ENCODE measurements at regions not wholly inside any gene's neighbourhood (a gene's known extent, or its start where the extent isn't known, plus 50 kb on each side); places are given as distances from the start of the nearest gene placed in this dataset.

GRCh38 chr15:45785897-45786296, 151.1 kb downstream of the SQOR start:
- Histone ChIP-seq H2AK5ac (ENCODE audit: low read length, severe bottlenecking) (no peak overlapping the region), H3K27ac (ENCODE audit: low read length, poor library complexity, severe bottlenecking) (no peak overlapping the region), H3K9me3 (ENCODE audit: control insufficient read depth, low read length) (no peaks in the 10 kb centered on the region), H4K8ac (ENCODE audit: low read length) (no peak overlapping the region), H2BK12ac (ENCODE audit: low read length in 2 of 2) (no peak overlapping the region), H2AFZ (ENCODE audit: low read depth, low read length) (no peak overlapping the region), H3K23ac (ENCODE audit: low read length in 2 of 2) (no peak overlapping the region), H3K79me1 (replicated peaks; ENCODE audit: low read length, poor library complexity, severe bottlenecking) (no peaks in the 10 kb centered on the region), H4K91ac (ENCODE audit: low read length) (no peak overlapping the region), H3K36me3 (ENCODE audit: control insufficient read depth in 1 of 2, insufficient read depth in 2 of 2, low read depth in 1 of 2, low read length in 2 of 2) (no peaks in the 10 kb centered on the region), H3K4me2 (ENCODE audit: low read length, poor library complexity, severe bottlenecking) (no peak overlapping the region), H2BK5ac (ENCODE audit: low read depth, low read length, poor library complexity, severe bottlenecking) (no peak overlapping the region), H3K4me1 (ENCODE audit: control insufficient read depth, insufficient read depth, low read depth, low read length) (no peaks in the 10 kb centered on the region), H2BK15ac (ENCODE audit: low read depth, poor library complexity, severe bottlenecking) (no peak overlapping the region), H2BK120ac (ENCODE audit: low read depth, low read length) (no peak overlapping the region), H3K4ac (ENCODE audit: low read depth in 1 of 2, low read length in 2 of 2) (no peak overlapping the region), H3K18ac (ENCODE audit: low read depth in 1 of 2, low read length in 2 of 2) (no peak overlapping the region), H3K27me3 (ENCODE audit: control insufficient read depth in 1 of 2, insufficient read depth in 1 of 2, low read length in 2 of 2) (no peaks in the 10 kb centered on the region), H3K14ac (ENCODE audit: low read length in 2 of 2) (no peak overlapping the region), H3K4me3 (ENCODE audit: insufficient read depth in 1 of 2, low read depth in 1 of 2, low read length in 2 of 2) (no peak overlapping the region), H3K9ac (ENCODE audit: low read length) (no peak overlapping the region)
- 100% methylated on average over 2 of the region's 2 CpGs for WGBS
- DNase-seq: no peak

DNA sequence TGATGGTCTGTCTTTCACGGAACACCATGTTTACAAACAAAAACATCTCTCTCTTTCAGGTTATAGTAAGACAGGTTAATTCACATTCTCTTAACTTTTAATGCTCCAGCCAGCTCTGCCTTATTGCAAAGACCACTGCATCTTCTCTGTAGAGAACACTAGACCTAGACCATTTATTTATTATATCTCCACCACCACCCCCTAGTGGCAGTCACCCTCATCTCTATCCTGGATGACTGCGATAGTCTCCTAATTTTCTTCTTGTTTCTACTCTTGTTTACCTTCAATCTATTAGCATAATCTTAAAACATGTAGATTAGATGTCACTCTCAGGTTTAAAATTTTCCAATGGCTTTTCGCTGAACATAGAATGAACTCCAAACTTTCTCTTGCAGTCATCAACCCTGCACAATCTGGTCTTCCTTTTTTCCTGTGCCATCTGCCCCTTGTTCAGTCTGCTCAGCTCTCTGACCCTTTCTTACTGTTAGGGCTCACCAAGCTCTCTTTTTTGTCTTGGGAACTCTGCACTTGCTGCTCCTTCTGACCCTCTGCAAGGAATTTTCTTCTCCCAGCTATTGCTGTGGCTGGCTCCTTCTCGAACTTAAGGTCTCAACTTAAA, 155.6 kb downstream of the SQOR start:
- 59% methylated on average over 4 of the region's 4 CpGs for WGBS
- H3K27ac ChIP-seq (ENCODE audit: low read length, poor library complexity, severe bottlenecking): no peak overlapping the region
- no peak overlapping the region for H3K9ac ChIP-seq (ENCODE audit: low read length)

GRCh38 chr15:45794304-45794703, 159.5 kb downstream of the SQOR start:
- no peak overlapping the region for H3K23ac ChIP-seq (ENCODE audit: low read length in 2 of 2)
- no peak overlapping the region for H2BK15ac ChIP-seq (ENCODE audit: low read depth, poor library complexity, severe bottlenecking)
- H3K18ac ChIP-seq (ENCODE audit: low read depth in 1 of 2, low read length in 2 of 2): no peak overlapping the region
- H2BK120ac ChIP-seq (ENCODE audit: low read depth, low read length): no peak overlapping the region
- H3K27me3 ChIP-seq (ENCODE audit: control insufficient read depth in 1 of 2, insufficient read depth in 1 of 2, low read length in 2 of 2): peaks cover 21 to 34% of the 10 kb centered on the region in 2 experiments
- H4K8ac ChIP-seq (ENCODE audit: low read length): no peak overlapping the region
- no peak overlapping the region for H3K9ac ChIP-seq (ENCODE audit: low read length)
- no peak overlapping the region for H2AK5ac ChIP-seq (ENCODE audit: low read length, severe bottlenecking)
- H3K9me3 ChIP-seq (ENCODE audit: control insufficient read depth, low read length): no peaks in the 10 kb centered on the region
- no peak overlapping the region for H3K4me2 ChIP-seq (ENCODE audit: low read length, poor library complexity, severe bottlenecking)
- no peak overlapping the region for H3K27ac ChIP-seq (ENCODE audit: low read length, poor library complexity, severe bottlenecking)
- H4K91ac ChIP-seq (ENCODE audit: low read length): no peak overlapping the region
- H3K4me3 ChIP-seq (ENCODE audit: insufficient read depth in 1 of 2, low read depth in 1 of 2, low read length in 2 of 2): no peak overlapping the region
- no peak overlapping the region for H2BK5ac ChIP-seq (ENCODE audit: low read depth, low read length, poor library complexity, severe bottlenecking)
- H3K4ac ChIP-seq (ENCODE audit: low read depth in 1 of 2, low read length in 2 of 2): no peak overlapping the region
- DNase-seq: no peak
- H2BK12ac ChIP-seq (ENCODE audit: low read length in 2 of 2): no peak overlapping the region
- no peaks in the 10 kb centered on the region for H3K79me1 ChIP-seq (replicated peaks; ENCODE audit: low read length, poor library complexity, severe bottlenecking)
- no peaks in the 10 kb centered on the region for H3K36me3 ChIP-seq (ENCODE audit: control insufficient read depth in 1 of 2, insufficient read depth in 2 of 2, low read depth in 1 of 2, low read length in 2 of 2)
- no peaks in the 10 kb centered on the region for H3K4me1 ChIP-seq (ENCODE audit: control insufficient read depth, insufficient read depth, low read depth, low read length)
- H3K14ac ChIP-seq (ENCODE audit: low read length in 2 of 2): no peak overlapping the region
- no peak overlapping the region for H2AFZ ChIP-seq (ENCODE audit: low read depth, low read length)

More for the DNA sequence above, 155.6 kb downstream of the SQOR start:
- Histone ChIP-seq H3K23ac (ENCODE audit: low read length in 2 of 2) (no peak overlapping the region), H3K14ac (ENCODE audit: low read length in 2 of 2) (no peak overlapping the region), H2BK120ac (ENCODE audit: low read depth, low read length) (no peak overlapping the region), H2AK5ac (ENCODE audit: low read length, severe bottlenecking) (no peak overlapping the region), H4K8ac (ENCODE audit: low read length) (no peak overlapping the region), H2BK5ac (ENCODE audit: low read depth, low read length, poor library complexity, severe bottlenecking) (no peak overlapping the region), H3K4me1 (ENCODE audit: control insufficient read depth, insufficient read depth, low read depth, low read length) (no peaks in the 10 kb centered on the region), H3K79me1 (replicated peaks; ENCODE audit: low read length, poor library complexity, severe bottlenecking) (no peaks in the 10 kb centered on the region), H3K4ac (ENCODE audit: low read depth in 1 of 2, low read length in 2 of 2) (no peak overlapping the region), H4K91ac (ENCODE audit: low read length) (no peak overlapping the region), H3K27me3 (ENCODE audit: control insufficient read depth in 1 of 2, insufficient read depth in 1 of 2, low read length in 2 of 2) (peaks cover 21 to 31% of the 10 kb centered on the region in 2 experiments), H3K36me3 (ENCODE audit: control insufficient read depth in 1 of 2, insufficient read depth in 2 of 2, low read depth in 1 of 2, low read length in 2 of 2) (no peaks in the 10 kb centered on the region), H2BK12ac (ENCODE audit: low read length in 2 of 2) (no peak overlapping the region), H2BK15ac (ENCODE audit: low read depth, poor library complexity, severe bottlenecking) (no peak overlapping the region), H3K9me3 (ENCODE audit: control insufficient read depth, low read length) (no peaks in the 10 kb centered on the region), H3K4me2 (ENCODE audit: low read length, poor library complexity, severe bottlenecking) (no peak overlapping the region), H2AFZ (ENCODE audit: low read depth, low read length) (no peak overlapping the region), H3K4me3 (ENCODE audit: insufficient read depth in 1 of 2, low read depth in 1 of 2, low read length in 2 of 2) (no peak overlapping the region), H3K18ac (ENCODE audit: low read depth in 1 of 2, low read length in 2 of 2) (no peak overlapping the region)
- peak; percentile 34 for DNase-seq

DNA sequence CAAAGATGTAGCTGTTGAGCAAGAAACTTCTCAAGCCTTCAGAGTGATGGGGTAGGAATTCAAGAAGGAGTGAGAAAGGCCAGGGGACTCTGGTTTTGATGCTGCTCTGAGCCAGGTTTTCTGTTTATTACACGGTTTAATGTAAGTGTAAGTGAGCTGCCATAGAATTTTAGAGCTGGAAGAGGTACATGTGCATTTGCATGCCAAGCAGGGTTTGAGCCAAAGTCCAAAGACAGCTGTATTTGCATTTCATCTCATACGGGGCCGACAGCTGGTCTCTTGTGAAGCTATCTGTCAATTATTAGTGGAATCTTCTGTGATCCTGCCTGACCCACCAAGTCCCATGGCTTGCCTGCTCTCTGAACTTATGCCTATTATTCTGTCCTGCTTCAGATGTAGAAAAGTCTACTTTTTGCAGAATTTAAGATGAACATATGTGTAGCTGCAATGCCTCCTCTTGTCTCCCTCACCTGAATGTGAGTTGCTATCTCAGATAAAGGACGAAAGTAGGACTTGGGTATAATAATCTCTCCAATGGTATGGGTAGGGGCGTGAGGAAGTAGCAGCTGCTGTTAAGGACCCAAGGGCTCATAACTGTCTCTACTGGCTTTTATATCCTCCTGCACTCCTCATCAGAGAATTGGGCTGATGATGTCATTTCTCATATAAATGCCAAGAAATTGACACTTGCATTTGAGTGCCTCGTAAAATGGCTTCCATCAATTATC, 160.0 kb downstream of the SQOR start:
- Histone ChIP-seq H3K23ac (ENCODE audit: low read length in 2 of 2) (no peak overlapping the region), H3K18ac (ENCODE audit: low read depth in 1 of 2, low read length in 2 of 2) (no peak overlapping the region), H3K27ac (ENCODE audit: low read length, poor library complexity, severe bottlenecking) (no peak overlapping the region), H2BK5ac (ENCODE audit: low read depth, low read length, poor library complexity, severe bottlenecking) (no peak overlapping the region), H3K9ac (ENCODE audit: low read length) (no peak overlapping the region), H3K9me3 (ENCODE audit: control insufficient read depth, low read length) (no peaks in the 10 kb centered on the region), H2AK5ac (ENCODE audit: low read length, severe bottlenecking) (no peak overlapping the region), H3K36me3 (ENCODE audit: control insufficient read depth in 1 of 2, insufficient read depth in 2 of 2, low read depth in 1 of 2, low read length in 2 of 2) (no peaks in the 10 kb centered on the region), H3K79me1 (replicated peaks; ENCODE audit: low read length, poor library complexity, severe bottlenecking) (no peaks in the 10 kb centered on the region), H3K14ac (ENCODE audit: low read length in 2 of 2) (no peak overlapping the region), H4K8ac (ENCODE audit: low read length) (no peak overlapping the region), H2BK12ac (ENCODE audit: low read length in 2 of 2) (no peak overlapping the region), H4K91ac (ENCODE audit: low read length) (no peak overlapping the region), H3K4me3 (ENCODE audit: insufficient read depth in 1 of 2, low read depth in 1 of 2, low read length in 2 of 2) (no peak overlapping the region), H3K4ac (ENCODE audit: low read depth in 1 of 2, low read length in 2 of 2) (no peak overlapping the region), H2BK15ac (ENCODE audit: low read depth, poor library complexity, severe bottlenecking) (no peak overlapping the region), H3K4me1 (ENCODE audit: control insufficient read depth, insufficient read depth, low read depth, low read length) (no peaks in the 10 kb centered on the region), H2AFZ (ENCODE audit: low read depth, low read length) (no peak overlapping the region), H3K27me3 (ENCODE audit: control insufficient read depth in 1 of 2, insufficient read depth in 1 of 2, low read length in 2 of 2) (peaks cover 21 to 34% of the 10 kb centered on the region in 2 experiments), H3K4me2 (ENCODE audit: low read length, poor library complexity, severe bottlenecking) (no peak overlapping the region), H2BK120ac (ENCODE audit: low read depth, low read length) (no peak overlapping the region)
- DNase-seq: no peak
- 78% methylated on average over 6 of the region's 6 CpGs for WGBS
